Lower leg skin (tissue), 3 donors: ENCODE measurements at regions not wholly inside any gene's neighbourhood (a gene's known extent, or its start where the extent isn't known, plus 50 kb on each side); places are given as distances from the start of the nearest gene placed in this dataset.

ENCODE experiments used
- CTCF ChIP-seq, 3 donors: fragments of 450-650 bp; IDR thresholded peaks; one replicate each; pipeline ENCODE4 v1.5.1; 2016; ENCODE audit warnings: antibody characterized with exemption in 3 of 3, mild to moderate bottlenecking in 3 of 3, moderate library complexity in 2 of 3
- POLR2A ChIP-seq, 2 donors: fragments of 450-650 bp; IDR thresholded peaks; one replicate each; pipeline ENCODE4 v1.6.1; 2016 to 2017; ENCODE audit warnings: antibody characterized with exemption in 2 of 2, mild to moderate bottlenecking in 1 of 2, moderate library complexity in 1 of 2

- no peak for TF ChIP-seq CTCF (IDR thresholded peaks at IDR 0.05)
- TF ChIP-seq POLR2A (IDR thresholded peaks at IDR 0.05), result no peak
Observed at GRCh38 chr19:29445246-29445645, 80.5 kb upstream of the VSTM2B start.
